ENCODE measurements at regions not wholly inside any gene's neighbourhood (a gene's known extent, or its start where the extent isn't known, plus 50 kb on each side); places are given as distances from the start of the nearest gene placed in this dataset.

DNA sequence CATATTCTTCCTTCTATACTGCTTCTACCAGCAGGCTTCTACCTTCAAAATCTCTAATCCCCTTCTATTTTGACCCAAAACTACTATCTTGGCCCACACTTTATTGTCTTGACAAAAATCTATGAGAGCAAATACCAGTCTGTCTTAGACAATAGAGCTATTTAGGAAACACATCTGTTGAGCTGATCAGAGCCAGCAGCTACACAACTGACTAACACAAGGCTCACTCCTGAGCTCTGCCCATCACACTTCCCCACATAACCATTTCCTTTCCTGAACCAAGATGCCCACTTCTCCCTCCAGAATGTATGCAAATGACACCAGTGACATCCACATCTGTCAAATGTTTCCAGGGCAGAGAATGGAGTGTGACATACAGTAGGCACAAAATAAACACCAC is 293.9 kb upstream of the HSFY2 start:
- no peak for TF ChIP-seq POLR2AphosphoS5 (IDR thresholded peaks at IDR 0.05)
- TF ChIP-seq, protein P1, sequence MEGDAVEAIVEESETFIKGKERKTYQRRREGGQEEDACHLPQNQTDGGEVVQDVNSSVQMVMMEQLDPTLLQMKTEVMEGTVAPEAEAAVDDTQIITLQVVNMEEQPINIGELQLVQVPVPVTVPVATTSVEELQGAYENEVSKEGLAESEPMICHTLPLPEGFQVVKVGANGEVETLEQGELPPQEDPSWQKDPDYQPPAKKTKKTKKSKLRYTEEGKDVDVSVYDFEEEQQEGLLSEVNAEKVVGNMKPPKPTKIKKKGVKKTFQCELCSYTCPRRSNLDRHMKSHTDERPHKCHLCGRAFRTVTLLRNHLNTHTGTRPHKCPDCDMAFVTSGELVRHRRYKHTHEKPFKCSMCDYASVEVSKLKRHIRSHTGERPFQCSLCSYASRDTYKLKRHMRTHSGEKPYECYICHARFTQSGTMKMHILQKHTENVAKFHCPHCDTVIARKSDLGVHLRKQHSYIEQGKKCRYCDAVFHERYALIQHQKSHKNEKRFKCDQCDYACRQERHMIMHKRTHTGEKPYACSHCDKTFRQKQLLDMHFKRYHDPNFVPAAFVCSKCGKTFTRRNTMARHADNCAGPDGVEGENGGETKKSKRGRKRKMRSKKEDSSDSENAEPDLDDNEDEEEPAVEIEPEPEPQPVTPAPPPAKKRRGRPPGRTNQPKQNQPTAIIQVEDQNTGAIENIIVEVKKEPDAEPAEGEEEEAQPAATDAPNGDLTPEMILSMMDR (IDR thresholded peaks at IDR 0.05): no peak
- TF ChIP-seq POLR2A (IDR thresholded peaks at IDR 0.05): no peak
- Histone ChIP-seq H3K27me3 (no peaks in the 10 kb centered on the region), H3K4me3 (no peak overlapping the region), H3K9me3 (no peaks in the 10 kb centered on the region), H3K27ac (no peak overlapping the region), H3K4me1 (no peaks in the 10 kb centered on the region), H3K36me3 (no peaks in the 10 kb centered on the region)
- no peak for DNase-seq (ENCODE audit: low spot score in 2 of 2)
- intact Hi-C loops (cut with DNase I; ENCODE audit: low total_unique reads): no loop called here

DNA sequence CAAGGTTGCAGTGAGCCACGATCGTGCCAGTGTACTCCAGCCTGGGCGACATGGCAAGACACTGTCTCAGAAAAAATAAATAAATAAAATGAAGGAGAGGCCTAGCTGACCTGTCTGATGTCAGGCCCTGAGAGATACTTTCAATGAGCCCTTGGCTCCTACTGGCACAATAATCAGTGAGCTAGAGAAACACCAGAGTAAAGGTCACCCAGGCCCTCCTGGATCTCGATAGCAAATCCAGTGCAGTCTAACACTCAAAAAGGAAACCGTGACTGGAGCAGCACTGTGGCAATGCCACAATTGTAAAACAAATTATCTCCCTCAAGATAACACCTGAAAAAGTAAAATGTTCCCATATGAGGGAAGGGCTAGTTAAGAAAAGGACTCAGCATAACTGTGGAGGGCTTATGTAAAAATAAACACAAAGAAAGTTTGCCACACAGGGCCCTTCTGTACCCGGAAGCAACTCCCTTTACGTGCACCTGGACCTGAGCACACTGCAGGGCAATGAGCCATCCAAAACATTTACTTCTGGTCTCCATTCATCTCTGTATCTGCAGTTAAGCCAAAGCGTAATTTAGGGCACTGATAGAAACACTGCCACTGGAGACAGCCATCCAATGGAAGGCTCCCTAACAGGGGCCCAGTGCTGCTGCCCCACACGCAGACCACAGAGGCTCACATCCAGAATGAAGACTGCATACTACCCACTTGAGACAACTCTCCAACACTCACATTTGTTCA is 293.1 kb upstream of the HSFY2 start:
- no peak overlapping the region for H3K27ac ChIP-seq
- DNase-seq (ENCODE audit: low spot score in 2 of 2): no peak
- TF ChIP-seq POLR2A (IDR thresholded peaks at IDR 0.05) (no peak), POLR2AphosphoS5 (IDR thresholded peaks at IDR 0.05) (no peak)
- TF ChIP-seq, protein P1 (IDR thresholded peaks at IDR 0.05): no peak
- intact Hi-C loops (cut with DNase I; ENCODE audit: low total_unique reads): no loop called here
- no peaks in the 10 kb centered on the region for H3K27me3 ChIP-seq
- H3K4me1 ChIP-seq: no peaks in the 10 kb centered on the region
- no peaks in the 10 kb centered on the region for H3K36me3 ChIP-seq
- no peak overlapping the region for H3K4me3 ChIP-seq
- H3K9me3 ChIP-seq: no peaks in the 10 kb centered on the region

DNA sequence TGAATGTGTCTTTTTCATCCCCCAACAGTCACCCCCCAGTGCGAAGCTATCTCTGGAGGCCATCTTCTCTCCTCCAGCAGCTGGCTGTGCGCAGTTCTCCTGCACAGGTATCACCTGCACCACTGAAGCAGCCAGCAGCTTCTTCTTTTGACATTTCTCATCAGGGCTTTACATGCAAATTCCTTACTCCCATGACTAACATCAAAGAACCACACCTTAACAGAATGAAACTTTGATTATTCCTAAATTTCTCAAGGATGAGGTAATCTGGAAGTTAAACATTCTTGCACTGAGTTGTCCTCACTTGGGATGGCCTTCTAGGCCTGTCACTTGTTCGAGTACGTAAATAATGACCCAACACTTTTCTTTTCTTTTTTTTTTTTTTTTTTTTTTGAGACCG is 291.6 kb upstream of the HSFY2 start:
- Histone ChIP-seq H3K4me1 (no peaks in the 10 kb centered on the region), H3K27ac (no peak overlapping the region), H3K27me3 (no peaks in the 10 kb centered on the region), H3K36me3 (no peaks in the 10 kb centered on the region), H3K4me3 (no peak overlapping the region), H3K9me3 (no peaks in the 10 kb centered on the region)
- no peak for TF ChIP-seq POLR2A (IDR thresholded peaks at IDR 0.05)
- no peak for TF ChIP-seq POLR2AphosphoS5 (IDR thresholded peaks at IDR 0.05)
- TF ChIP-seq, protein P1 (IDR thresholded peaks at IDR 0.05): no peak
- no peak for DNase-seq (ENCODE audit: low spot score in 2 of 2)
- intact Hi-C loops (cut with DNase I; ENCODE audit: low total_unique reads): no loop called here

DNA sequence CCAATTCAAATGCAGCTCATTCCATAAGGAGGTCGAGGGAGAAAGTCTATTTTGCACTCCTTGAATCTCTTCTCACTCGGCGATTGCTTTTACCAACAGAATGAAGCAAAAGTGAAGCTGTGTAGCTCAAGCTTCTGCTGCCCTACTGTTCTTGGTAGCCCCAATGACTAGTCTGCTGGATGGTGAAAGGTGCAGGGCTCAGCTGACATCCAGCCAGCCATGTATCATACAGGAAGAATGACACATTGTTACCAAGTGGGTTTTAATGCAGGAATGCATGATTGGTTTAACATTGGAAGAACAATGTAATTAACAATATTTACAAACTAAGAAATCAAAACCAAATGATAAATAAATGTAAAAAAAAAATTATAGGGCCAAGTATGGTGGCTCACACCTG is 286.2 kb upstream of the HSFY2 start:
- no peak for DNase-seq (ENCODE audit: low spot score in 2 of 2)
- H3K9me3 ChIP-seq: no peaks in the 10 kb centered on the region
- intact Hi-C loops (cut with DNase I; ENCODE audit: low total_unique reads): no loop called here
- no peaks in the 10 kb centered on the region for H3K36me3 ChIP-seq
- H3K27me3 ChIP-seq: no peaks in the 10 kb centered on the region
- H3K4me1 ChIP-seq: no peaks in the 10 kb centered on the region
- H3K27ac ChIP-seq: no peak overlapping the region
- no peak overlapping the region for H3K4me3 ChIP-seq
- TF ChIP-seq POLR2AphosphoS5 (IDR thresholded peaks at IDR 0.05): no peak
- TF ChIP-seq POLR2A (IDR thresholded peaks at IDR 0.05): no peak
- TF ChIP-seq, protein P1 (IDR thresholded peaks at IDR 0.05): no peak

DNA sequence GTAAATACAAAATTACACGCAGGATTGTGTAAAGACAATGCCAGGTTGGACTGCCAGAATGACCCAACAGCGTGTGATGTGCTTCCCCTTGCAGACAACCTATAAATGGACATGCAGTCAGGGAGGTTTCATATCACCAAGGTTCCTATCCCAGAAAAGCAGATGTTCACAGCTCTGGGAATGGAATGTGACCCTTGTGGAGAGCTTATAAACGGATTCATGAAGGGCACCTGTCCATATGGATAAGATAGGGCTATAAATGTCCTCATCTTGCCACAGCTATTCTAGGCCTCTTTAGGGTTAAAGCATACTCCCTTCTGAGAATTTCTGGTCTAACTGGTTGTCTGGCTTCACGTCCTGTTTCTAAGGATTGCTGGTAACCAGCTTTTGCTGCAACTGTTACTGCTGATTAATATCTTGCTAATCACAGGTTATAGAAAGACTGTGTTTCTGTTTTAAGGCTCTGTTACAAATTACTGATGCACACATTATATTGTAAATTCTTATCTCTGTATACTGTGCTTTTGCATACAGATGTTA is 285.4 kb upstream of the HSFY2 start:
- H3K4me1 ChIP-seq: no peaks in the 10 kb centered on the region
- no peaks in the 10 kb centered on the region for H3K27me3 ChIP-seq
- H3K4me3 ChIP-seq: no peak overlapping the region
- TF ChIP-seq POLR2AphosphoS5 (IDR thresholded peaks at IDR 0.05) (no peak), POLR2A (IDR thresholded peaks at IDR 0.05) (no peak)
- TF ChIP-seq, protein P1 (IDR thresholded peaks at IDR 0.05): no peak
- no peak for DNase-seq (ENCODE audit: low spot score in 2 of 2)
- intact Hi-C loops (cut with DNase I; ENCODE audit: low total_unique reads): no loop called here
- H3K27ac ChIP-seq: no peak overlapping the region
- H3K36me3 ChIP-seq: no peaks in the 10 kb centered on the region
- H3K9me3 ChIP-seq: no peaks in the 10 kb centered on the region
